Suprapubic skin (tissue), 4 donors: ENCODE measurements at regions not wholly inside any gene's neighbourhood (a gene's known extent, or its start where the extent isn't known, plus 50 kb on each side); places are given as distances from the start of the nearest gene placed in this dataset.

Experiments used
- DNase-seq, 2 donors: peaks; one replicate each; pipeline ENCODE4 v3.0.0-alpha.2; 2019; ENCODE audit warnings: low spot score in 2 of 2
- H3K27ac ChIP-seq: fragments of 200-600 bp; sonication (generic); one replicate; pipeline ENCODE4 v1.5.1; 2019
- H3K27me3 ChIP-seq: fragments of 200-600 bp; sonication (generic); one replicate; pipeline ENCODE4 v1.5.1; 2019
- H3K36me3 ChIP-seq: fragments of 200-600 bp; sonication (generic); one replicate; pipeline ENCODE4 v1.5.1; 2019
- H3K4me1 ChIP-seq: fragments of 200-600 bp; sonication (generic); one replicate; pipeline ENCODE4 v1.5.1; 2019
- H3K4me3 ChIP-seq: fragments of 200-600 bp; sonication (generic); one replicate; pipeline ENCODE4 v1.5.1; 2019; ENCODE audit warnings: mild to moderate bottlenecking
- H3K9me3 ChIP-seq: fragments of 200-600 bp; sonication (generic); one replicate; pipeline ENCODE4 v1.5.1; 2019
- CTCF ChIP-seq, 2 donors: fragments of 200-600 bp in 1 of 2; fragments of 450-650 bp in 1 of 2; sonication (generic) in 1 of 2; IDR thresholded peaks; one replicate each; pipeline ENCODE4 v1.5.1; 2016 to 2019; ENCODE audit warnings: antibody characterized with exemption in 2 of 2, mild to moderate bottlenecking in 1 of 2, moderate library complexity in 1 of 2
- EP300 ChIP-seq: sonication (generic); formaldehyde crosslinking; IDR thresholded peaks from one replicate; pipeline ENCODE4 v1.6.1; 2017; ENCODE audit warnings: antibody characterized with exemption
- POLR2A ChIP-seq, 2 donors: fragments of 450-650 bp; IDR thresholded peaks; one replicate each; pipeline ENCODE4 v1.6.1; 2017; ENCODE audit warnings: antibody characterized with exemption in 2 of 2, mild to moderate bottlenecking in 2 of 2, moderate library complexity in 2 of 2
- POLR2AphosphoS5 ChIP-seq, 3 donors: sonication (generic); formaldehyde crosslinking; IDR thresholded peaks; one replicate each; pipeline ENCODE4 v1.6.1; 2017; ENCODE audit warnings: antibody characterized with exemption in 3 of 3
- WGBS: methylation state at CpG from one replicate; pipeline ENCODE4 v1.1.5; 2018; 5-methylcytosine and 5-hydroxymethylcytosine counted together

GRCh38 chr10:10956681-10957542 is 60.8 kb upstream of the CELF2 start:
- Histone ChIP-seq H3K36me3 (no peaks in the 10 kb centered on the region), H3K4me1 (no peaks in the 10 kb centered on the region), H3K9me3 (no peaks in the 10 kb centered on the region), H3K4me3 (no peak overlapping the region), H3K27ac (no peak overlapping the region), H3K27me3 (no peaks in the 10 kb centered on the region)
- TF ChIP-seq POLR2A (IDR thresholded peaks at IDR 0.05), result no peak
- TF ChIP-seq CTCF (IDR thresholded peaks at IDR 0.05), result no peak
- TF ChIP-seq EP300, result no peak
- TF ChIP-seq POLR2AphosphoS5 (IDR thresholded peaks at IDR 0.05), result no peak
- DNase-seq, result no peak
- WGBS, result 92% methylated on average over 11 of the region's 11 CpGs

- TF ChIP-seq POLR2A (IDR thresholded peaks at IDR 0.05) (no peak), POLR2AphosphoS5 (IDR thresholded peaks at IDR 0.05) (no peak), EP300 (no peak), CTCF (IDR thresholded peaks at IDR 0.05) (no peak)
- 68% methylated on average over 3 of the region's 3 CpGs for WGBS
- H3K9me3 ChIP-seq, result no peaks in the 10 kb centered on the region
- DNase-seq, result no peak
- no peaks in the 10 kb centered on the region for H3K27me3 ChIP-seq
- no peak overlapping the region for H3K27ac ChIP-seq
- H3K36me3 ChIP-seq, result no peaks in the 10 kb centered on the region
- H3K4me3 ChIP-seq, result no peak overlapping the region
- no peaks in the 10 kb centered on the region for H3K4me1 ChIP-seq
Observed at GRCh38 chr10:10958041-10958440, 59.6 kb upstream of the CELF2 start.

- no peak overlapping the region for H3K27ac ChIP-seq
- 67% methylated on average over 3 of the region's 3 CpGs for WGBS
- H3K9me3 ChIP-seq, result no peaks in the 10 kb centered on the region
- DNase-seq, result no peak
- H3K4me1 ChIP-seq, result no peaks in the 10 kb centered on the region
- H3K36me3 ChIP-seq, result no peaks in the 10 kb centered on the region
- no peak overlapping the region for H3K4me3 ChIP-seq
- H3K27me3 ChIP-seq, result no peaks in the 10 kb centered on the region
- TF ChIP-seq CTCF (IDR thresholded peaks at IDR 0.05) (no peak), EP300 (no peak), POLR2AphosphoS5 (IDR thresholded peaks at IDR 0.05) (no peak)
Observed at GRCh38 chr10:10959666-10960065, 58.0 kb upstream of the CELF2 start.

GRCh38 chr10:10960534-10960933 is 57.1 kb upstream of the CELF2 start:
- no peaks in the 10 kb centered on the region for H3K36me3 ChIP-seq
- TF ChIP-seq POLR2A (IDR thresholded peaks at IDR 0.05) (no peak), CTCF (IDR thresholded peaks at IDR 0.05) (no peak)
- no peak for DNase-seq
- no peak overlapping the region for H3K27ac ChIP-seq
- WGBS, result 85% methylated on average over 6 of the region's 6 CpGs
- H3K9me3 ChIP-seq, result no peaks in the 10 kb centered on the region
- no peak overlapping the region for H3K4me3 ChIP-seq
- H3K27me3 ChIP-seq, result no peaks in the 10 kb centered on the region
- H3K4me1 ChIP-seq, result no peaks in the 10 kb centered on the region

GRCh38 chr10:10961072-10961471 is 56.6 kb upstream of the CELF2 start:
- no peak overlapping the region for H3K4me3 ChIP-seq
- DNase-seq, result no peak
- no peak overlapping the region for H3K27ac ChIP-seq
- no peak for TF ChIP-seq CTCF (IDR thresholded peaks at IDR 0.05)
- no peak for TF ChIP-seq EP300
- TF ChIP-seq POLR2AphosphoS5 (IDR thresholded peaks at IDR 0.05), result no peak
- TF ChIP-seq POLR2A (IDR thresholded peaks at IDR 0.05), result no peak
- H3K36me3 ChIP-seq, result no peaks in the 10 kb centered on the region
- 79% methylated on average over 1 of the region's 1 CpG for WGBS
- H3K9me3 ChIP-seq, result no peaks in the 10 kb centered on the region
- no peaks in the 10 kb centered on the region for H3K27me3 ChIP-seq
- H3K4me1 ChIP-seq, result no peaks in the 10 kb centered on the region
